Brain microvascular endothelial cell (primary cell): ENCODE measurements at regions not wholly inside any gene's neighbourhood (a gene's known extent, or its start where the extent isn't known, plus 50 kb on each side); places are given as distances from the start of the nearest gene placed in this dataset.

Experiments
- DNase-seq: peaks from one replicate; pipeline ENCODE4 v3.0.0-alpha.2; 2020
- H3K27ac ChIP-seq: fragments of 250-450 bp; sonication (Bioruptor Pico); 2 replicates; pipeline ENCODE4 v1.5.1; 2020; ENCODE audit warnings: mild to moderate bottlenecking, moderate library complexity
- H3K27me3 ChIP-seq: fragments of 250-450 bp; sonication (Bioruptor Pico); replicated peaks from 2 replicates; pipeline ENCODE4 v1.5.1; 2020; ENCODE audit warnings: mild to moderate bottlenecking
- H3K36me3 ChIP-seq: fragments of 250-450 bp; sonication (Bioruptor Pico); replicated peaks from 2 replicates; pipeline ENCODE4 v1.5.1; 2020; ENCODE audit warnings: mild to moderate bottlenecking
- H3K4me3 ChIP-seq: 2 replicates; pipeline ENCODE4 v1.5.1; 2011; ENCODE audit warnings: low read depth, mild to moderate bottlenecking, control low read depth, low read length, moderate library complexity
- CTCF ChIP-seq: IDR thresholded peaks from 2 replicates; pipeline ENCODE4 v1.5.1; 2011; ENCODE audit warnings: low read depth, mild to moderate bottlenecking, moderate library complexity, low read length, control low read depth, inconsistent platforms; ENCODE audit errors: missing control alignments
- in situ Hi-C: cut with HindIII; loops from 2 replicates; pipeline ENCODE4 v1.10.0; 2017; ENCODE audit warnings: low sequenced_read_pairs, low pct_ligation_motif_present

- Histone ChIP-seq H3K36me3 (no peaks in the 10 kb centered on the region), H3K27me3 (no peaks in the 10 kb centered on the region), H3K27ac (no peak overlapping the region), H3K4me3 (no peak overlapping the region)
- TF ChIP-seq CTCF: no peak
- no peak for DNase-seq
- in situ Hi-C loops: no loop called here
These were observed 58.0 kb upstream of the SLC25A48 start for GRCh38 chr5:135776457-135776856.

- no peak overlapping the region for H3K4me3 ChIP-seq
- in situ Hi-C loops: no loop called here
- no peaks in the 10 kb centered on the region for H3K36me3 ChIP-seq
- no peak for TF ChIP-seq CTCF
- DNase-seq: no peak
- H3K27me3 ChIP-seq: no peaks in the 10 kb centered on the region
- no peak overlapping the region for H3K27ac ChIP-seq
These were observed 72.7 kb upstream of the SLC25A48 start for GRCh38 chr5:135761746-135762145.

GRCh38 chr5:135759149-135759784 is 75.2 kb upstream of the SLC25A48 start:
- TF ChIP-seq CTCF: no peak
- no peak for DNase-seq
- Histone ChIP-seq H3K27ac (no peak overlapping the region), H3K36me3 (no peaks in the 10 kb centered on the region), H3K27me3 (no peaks in the 10 kb centered on the region), H3K4me3 (no peak overlapping the region)
- in situ Hi-C loops: no loop called here

- in situ Hi-C loops: no loop called here
- H3K4me3 ChIP-seq: no peak overlapping the region
- H3K27me3 ChIP-seq: no peaks in the 10 kb centered on the region
- no peaks in the 10 kb centered on the region for H3K36me3 ChIP-seq
- no peak for DNase-seq
- TF ChIP-seq CTCF: no peak
- H3K27ac ChIP-seq: no peak overlapping the region
These were observed 80.5 kb upstream of the SLC25A48 start for GRCh38 chr5:135753990-135754389.

- Histone ChIP-seq H3K4me3 (no peak overlapping the region), H3K27me3 (no peaks in the 10 kb centered on the region), H3K36me3 (no peaks in the 10 kb centered on the region), H3K27ac (no peak overlapping the region)
- in situ Hi-C loops: no loop called here
- no peak for DNase-seq
- TF ChIP-seq CTCF: peak; percentile 5
These were observed 84.0 kb upstream of the SLC25A48 start for GRCh38 chr5:135750506-135750905.

GRCh38 chr5:135747824-135748223 is 86.6 kb upstream of the SLC25A48 start:
- TF ChIP-seq CTCF: no peak
- no peak overlapping the region for H3K27ac ChIP-seq
- H3K4me3 ChIP-seq: no peak overlapping the region
- no peaks in the 10 kb centered on the region for H3K36me3 ChIP-seq
- no peak for DNase-seq
- in situ Hi-C loops: no loop called here
- no peaks in the 10 kb centered on the region for H3K27me3 ChIP-seq
